Mucosa of descending colon (tissue), 3 donors: ENCODE measurements at regions not wholly inside any gene's neighbourhood (a gene's known extent, or its start where the extent isn't known, plus 50 kb on each side); places are given as distances from the start of the nearest gene placed in this dataset.
"Not testable (repeated sequence)": the region's sequence is repeated elsewhere in the genome, so short reads cannot be mapped to it uniquely, and the experiment has no call there.

Experiments used
- ATAC-seq: fragments of 200-7000 bp; cut with Tn5 transposase; one replicate; pipeline ENCODE4 v1.9.1; 2020; ENCODE audit warnings: mild to moderate bottlenecking, moderate library complexity
- DNase-seq, 3 donors: peaks; one replicate each; pipeline ENCODE4 v3.0.0-alpha.2; 2020
- H3K36me3 ChIP-seq: fragments of 200-600 bp; one replicate; pipeline ENCODE4 v1.8.0; 2021; ENCODE audit warnings: low read depth, mild to moderate bottlenecking
- H3K4me1 ChIP-seq: fragments of 200-600 bp; one replicate; pipeline ENCODE4 v1.8.0; 2021; ENCODE audit warnings: low read depth, mild to moderate bottlenecking
- H3K4me3 ChIP-seq: fragments of 200-600 bp; one replicate; pipeline ENCODE4 v1.8.0; 2021; ENCODE audit warnings: mild to moderate bottlenecking
- H3K9me3 ChIP-seq: fragments of 200-600 bp; one replicate; pipeline ENCODE4 v1.8.0; 2021; ENCODE audit warnings: mild to moderate bottlenecking
- intact Hi-C, 2 donors: fragments of 100-400 bp; cut with DNase I in 1 of 2; cut with micrococcal nuclease in 1 of 2; formaldehyde crosslinking; loops; one replicate each; pipeline versions ENCODE4 v1.11.0 to v1.11.1; 2022; cut with DNase I, micrococcal nuclease
- TF ChIP-seq, protein P1 (sequence below): fragments of 200-600 bp; IDR thresholded peaks from one replicate; pipeline ENCODE4 v1.8.0; 2022; ENCODE audit warnings: antibody characterized with exemption, mild to moderate bottlenecking
- donor health status: DM: no; HTN: no; CAD: no; lungs with moderate emphysema.
- donor health status: DM: no; HTN: no; CAD: no.
- donor health status: DM: no; HTN: yes; CAD: no.

DNA sequence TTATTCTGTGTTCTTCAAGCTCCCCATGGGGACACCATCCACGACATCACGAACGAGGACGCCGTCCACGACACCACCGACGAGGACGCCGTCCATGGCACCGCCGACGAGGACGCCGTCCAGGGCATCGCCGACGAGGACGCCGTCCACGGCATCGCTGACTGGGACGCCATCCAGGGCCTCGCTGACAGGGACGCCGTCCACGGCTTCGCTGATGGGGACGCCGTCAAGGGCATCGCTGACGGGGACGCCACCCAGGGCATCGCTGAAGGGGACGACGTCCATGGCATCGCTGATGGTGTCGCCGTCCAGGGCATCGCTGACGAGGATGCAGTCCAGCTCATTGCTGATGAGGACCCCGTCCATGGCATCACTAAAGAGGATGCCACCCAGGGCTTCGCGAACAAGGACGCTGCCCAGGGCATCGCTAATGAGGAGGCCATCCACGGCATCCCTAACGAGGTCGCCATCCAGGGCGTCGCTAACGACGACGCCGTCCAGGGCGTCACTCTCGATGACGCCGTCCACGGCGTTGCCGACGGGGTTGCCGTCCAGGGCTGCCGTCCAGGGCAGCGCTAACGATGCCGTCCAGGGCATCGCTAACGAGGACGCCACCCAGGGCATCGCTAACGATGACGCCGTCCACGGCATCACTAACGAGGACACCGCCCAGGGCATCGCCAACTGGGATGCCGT is 949.2 kb downstream of the TUBA3C start:
- ATAC-seq (no peak), DNase-seq (no peak)
- TF ChIP-seq, protein P1, sequence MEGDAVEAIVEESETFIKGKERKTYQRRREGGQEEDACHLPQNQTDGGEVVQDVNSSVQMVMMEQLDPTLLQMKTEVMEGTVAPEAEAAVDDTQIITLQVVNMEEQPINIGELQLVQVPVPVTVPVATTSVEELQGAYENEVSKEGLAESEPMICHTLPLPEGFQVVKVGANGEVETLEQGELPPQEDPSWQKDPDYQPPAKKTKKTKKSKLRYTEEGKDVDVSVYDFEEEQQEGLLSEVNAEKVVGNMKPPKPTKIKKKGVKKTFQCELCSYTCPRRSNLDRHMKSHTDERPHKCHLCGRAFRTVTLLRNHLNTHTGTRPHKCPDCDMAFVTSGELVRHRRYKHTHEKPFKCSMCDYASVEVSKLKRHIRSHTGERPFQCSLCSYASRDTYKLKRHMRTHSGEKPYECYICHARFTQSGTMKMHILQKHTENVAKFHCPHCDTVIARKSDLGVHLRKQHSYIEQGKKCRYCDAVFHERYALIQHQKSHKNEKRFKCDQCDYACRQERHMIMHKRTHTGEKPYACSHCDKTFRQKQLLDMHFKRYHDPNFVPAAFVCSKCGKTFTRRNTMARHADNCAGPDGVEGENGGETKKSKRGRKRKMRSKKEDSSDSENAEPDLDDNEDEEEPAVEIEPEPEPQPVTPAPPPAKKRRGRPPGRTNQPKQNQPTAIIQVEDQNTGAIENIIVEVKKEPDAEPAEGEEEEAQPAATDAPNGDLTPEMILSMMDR: no peak
- H3K4me1 ChIP-seq: no peaks in the 10 kb centered on the region
- intact Hi-C loops: no loop called here
- no peaks in the 10 kb centered on the region for H3K36me3 ChIP-seq
- H3K9me3 ChIP-seq: peaks cover 62% of the 10 kb centered on the region
- H3K4me3 ChIP-seq: no peak overlapping the region

DNA sequence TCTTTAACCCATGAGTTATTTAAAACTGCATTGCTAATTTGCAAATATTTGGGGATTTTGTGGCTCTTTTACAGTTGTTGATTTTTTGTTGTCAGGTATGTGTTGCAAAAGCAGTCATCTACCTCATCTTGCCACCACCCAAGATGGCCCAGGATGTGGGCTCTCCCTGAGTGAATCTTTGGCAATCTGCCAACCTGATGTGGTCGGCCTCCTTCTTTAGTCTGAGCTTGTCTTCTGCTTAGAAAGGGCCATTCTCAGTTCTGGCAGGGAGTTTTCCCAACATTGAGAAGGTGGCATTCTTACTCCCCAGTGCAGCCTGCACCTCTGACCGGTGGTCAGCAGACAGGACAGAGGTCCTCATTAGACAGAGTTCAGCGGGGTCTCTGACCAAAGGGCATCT is 957.2 kb downstream of the TUBA3C start:
- DNase-seq, ATAC-seq, H3K36me3 ChIP-seq, intact Hi-C loops, H3K4me1 ChIP-seq, H3K4me3 ChIP-seq: not testable (repeated sequence)
- peaks cover 13% of the 10 kb centered on the region for H3K9me3 ChIP-seq

DNA sequence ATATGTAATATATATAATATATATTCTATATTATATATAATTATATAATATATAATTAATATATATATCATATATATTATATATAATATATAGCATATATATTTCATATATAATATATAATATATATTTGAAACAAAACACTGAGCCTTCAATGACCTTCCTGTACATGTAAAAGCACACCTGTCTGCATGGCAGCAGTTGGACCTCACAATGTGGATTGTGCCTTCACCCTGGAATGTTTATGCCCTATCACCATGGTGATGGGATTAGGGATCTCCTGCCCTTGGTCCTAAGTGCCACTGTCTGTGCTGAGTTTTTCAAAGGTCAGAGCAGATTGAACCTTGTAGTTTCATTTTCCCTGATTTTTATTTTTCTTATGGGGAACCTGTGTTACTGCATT is 966.9 kb downstream of the TUBA3C start:
- H3K36me3 ChIP-seq, H3K4me3 ChIP-seq, DNase-seq, H3K4me1 ChIP-seq, intact Hi-C loops: not testable (repeated sequence)
- ATAC-seq: peak; percentile 37
- peaks cover 15% of the 10 kb centered on the region for H3K9me3 ChIP-seq

DNA sequence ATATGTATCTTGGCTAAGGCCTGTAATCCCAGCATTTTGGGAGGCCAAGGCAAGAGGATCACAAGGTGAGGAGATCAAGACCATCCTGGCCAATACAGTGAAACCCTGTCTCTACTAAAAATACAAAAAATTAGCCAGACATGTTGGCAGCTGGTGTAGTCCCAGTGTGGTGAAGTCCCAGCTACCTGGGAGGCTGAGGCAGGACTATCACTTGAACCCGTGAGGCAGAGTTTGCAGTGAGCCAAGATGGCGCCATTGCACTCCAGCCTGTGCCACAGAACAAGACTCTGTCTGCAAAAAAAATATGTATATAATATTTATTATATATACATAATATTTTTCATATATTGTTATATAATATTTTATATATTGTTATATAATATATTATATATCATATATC is 968.1 kb downstream of the TUBA3C start:
- H3K36me3 ChIP-seq, H3K4me1 ChIP-seq, ATAC-seq, H3K4me3 ChIP-seq, intact Hi-C loops, DNase-seq: not testable (repeated sequence)
- H3K9me3 ChIP-seq: peaks cover 18% of the 10 kb centered on the region

DNA sequence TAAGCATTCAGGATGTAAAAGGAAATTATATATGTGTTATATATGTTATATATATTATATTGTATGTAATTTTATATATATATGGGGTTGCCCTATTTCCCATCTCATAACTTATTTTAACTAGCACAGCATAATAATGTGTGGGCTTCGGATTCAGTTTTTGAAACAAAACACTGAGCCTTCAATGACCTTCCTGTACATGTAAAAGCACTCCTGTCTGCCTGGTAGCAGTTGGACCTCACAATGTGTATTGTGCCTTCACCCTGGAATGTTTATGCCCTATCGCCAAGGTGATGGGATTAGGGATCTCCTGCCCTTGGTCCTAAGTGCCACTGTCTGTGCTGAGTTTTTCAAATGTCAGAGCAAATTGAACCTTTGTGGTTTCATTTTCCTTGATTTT is 968.8 kb downstream of the TUBA3C start:
- H3K4me3 ChIP-seq: no peak overlapping the region
- peaks cover 20% of the 10 kb centered on the region for H3K9me3 ChIP-seq
- TF ChIP-seq, protein P1: no peak
- H3K4me1 ChIP-seq: no peaks in the 10 kb centered on the region
- intact Hi-C loops: no loop called here
- no peaks in the 10 kb centered on the region for H3K36me3 ChIP-seq
- DNase-seq: peak in 1 of 3 donors; percentile 31
- ATAC-seq: peak; percentile 74

DNA sequence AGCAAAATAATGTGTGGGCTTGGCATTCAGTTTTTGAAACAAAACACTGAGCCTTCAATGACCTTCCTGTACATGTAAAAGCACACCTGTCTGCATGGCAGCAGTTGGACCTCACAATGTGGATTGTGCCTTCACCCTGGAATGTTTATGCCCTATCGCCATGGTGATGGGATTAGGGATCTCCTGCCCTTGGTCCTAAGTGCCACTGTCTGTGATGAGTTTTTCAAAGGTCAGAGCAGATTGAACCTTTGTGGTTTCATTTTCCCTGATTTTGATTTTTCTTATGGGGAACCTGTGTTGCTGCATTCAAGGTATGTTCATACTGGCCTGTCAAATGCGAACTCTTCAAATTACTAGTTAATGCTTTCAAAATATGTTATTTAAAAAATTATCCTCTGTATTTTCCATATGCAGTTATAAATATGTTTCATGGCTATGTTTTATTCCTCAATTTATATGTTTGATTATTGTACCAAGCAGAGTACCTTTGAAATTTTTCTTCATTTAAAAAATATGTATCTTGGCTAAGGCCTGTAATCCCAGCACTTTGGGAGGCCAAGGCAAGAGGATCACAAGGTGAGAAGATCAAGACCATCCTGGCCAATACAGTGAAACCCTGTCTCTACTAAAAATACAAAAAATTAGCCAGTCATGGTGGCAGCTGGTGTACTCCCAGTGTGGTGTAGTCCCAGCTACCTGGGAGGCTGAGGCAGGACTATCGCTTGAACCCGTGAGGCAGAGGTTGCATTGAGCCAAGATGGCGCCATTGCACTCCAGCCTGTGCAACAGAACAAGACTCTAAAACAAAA is 969.7 kb downstream of the TUBA3C start:
- peaks cover 19% of the 10 kb centered on the region for H3K9me3 ChIP-seq
- H3K36me3 ChIP-seq, H3K4me1 ChIP-seq, intact Hi-C loops, H3K4me3 ChIP-seq: not testable (repeated sequence)
- ATAC-seq (peak; percentile 68), DNase-seq (peak in 2 of 3 donors; percentile 24 to 71)

DNA sequence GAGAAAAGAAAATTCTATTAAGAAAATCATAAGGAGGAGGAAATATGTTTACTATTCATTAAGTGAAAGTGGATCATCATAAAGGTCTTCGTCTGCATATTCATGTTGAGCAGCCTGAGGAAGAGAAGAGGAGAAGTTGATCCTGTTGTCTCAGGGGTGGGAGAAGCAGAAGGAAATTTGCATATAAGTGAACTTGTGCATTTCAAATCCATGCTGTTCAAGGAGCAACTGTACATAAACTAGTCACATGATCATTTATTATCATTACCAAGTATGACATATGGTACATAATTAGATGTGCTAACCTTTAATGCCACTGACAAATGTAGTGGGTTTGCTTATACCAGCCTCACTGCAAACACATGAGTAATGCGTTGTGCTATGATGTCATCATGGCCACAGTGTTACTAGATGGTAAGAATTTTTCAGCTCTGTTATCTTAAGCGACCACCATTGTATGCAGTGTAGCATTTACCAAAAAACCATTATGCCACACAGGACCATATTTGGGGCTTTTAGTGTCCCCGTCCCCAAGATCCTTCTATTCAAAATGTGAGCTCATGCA is 976.9 kb downstream of the TUBA3C start:
- intact Hi-C loops, DNase-seq, H3K36me3 ChIP-seq, H3K4me1 ChIP-seq, H3K4me3 ChIP-seq: not testable (repeated sequence)
- peaks cover 37% of the 10 kb centered on the region for H3K9me3 ChIP-seq
- ATAC-seq: peak; percentile 17

DNA sequence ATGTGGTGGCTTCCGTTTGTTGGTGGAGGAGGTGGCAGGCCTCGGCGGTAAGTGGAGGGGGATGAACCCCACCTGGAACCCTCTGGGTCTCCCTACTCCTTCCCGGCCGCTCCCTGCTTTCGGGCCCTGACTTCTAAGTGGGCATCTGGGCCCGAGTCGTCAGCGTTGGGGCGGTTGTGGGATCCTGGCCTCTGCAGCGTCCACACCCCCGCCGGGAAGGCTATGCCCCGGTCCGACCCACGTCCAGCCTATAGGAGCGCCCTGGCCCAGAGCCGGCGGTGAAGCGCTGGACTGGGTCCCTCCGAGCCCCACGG is 986.3 kb downstream of the TUBA3C start:
- H3K4me1 ChIP-seq, intact Hi-C loops, H3K36me3 ChIP-seq, H3K4me3 ChIP-seq: not testable (repeated sequence)
- ATAC-seq (peak; percentile 9), DNase-seq (peak in 1 of 3 donors; percentile 50)
- peaks cover 38% of the 10 kb centered on the region for H3K9me3 ChIP-seq

DNA sequence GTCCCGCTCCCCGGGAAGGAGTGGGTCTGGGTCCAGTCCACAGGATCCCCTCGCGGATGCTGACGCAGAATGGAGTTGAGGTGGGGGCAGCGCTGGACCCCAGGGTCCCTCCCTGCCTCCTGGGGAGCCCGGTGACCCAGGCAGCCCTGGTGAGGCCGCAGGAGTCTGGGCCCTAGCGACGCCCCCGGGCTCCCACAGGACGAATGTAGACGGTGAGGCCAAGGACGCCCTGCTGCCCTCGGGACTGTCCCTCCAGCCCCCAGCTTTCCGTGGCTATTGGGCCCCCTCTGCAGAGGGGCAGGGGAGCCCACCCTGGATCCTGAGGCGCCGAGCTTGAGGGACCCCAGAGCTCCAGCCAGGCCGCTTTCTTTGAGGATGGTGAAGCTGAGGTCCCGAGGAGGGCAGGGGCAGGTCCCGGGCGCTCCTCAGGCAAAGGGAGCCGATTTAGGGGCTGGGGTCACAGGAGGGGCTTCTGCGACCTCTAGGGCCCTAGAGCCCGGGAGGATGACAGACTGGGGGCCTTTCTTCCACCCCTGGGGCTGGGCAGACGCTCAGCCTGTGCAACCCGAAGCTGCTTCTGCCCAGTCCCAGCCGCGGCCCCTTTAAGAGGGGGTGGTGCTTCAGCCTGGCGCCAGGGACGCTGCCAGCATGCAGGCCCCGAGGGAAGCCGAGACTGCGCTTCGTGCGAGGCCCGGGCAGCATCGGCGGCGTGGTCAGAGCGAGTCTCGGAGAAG is 986.8 kb downstream of the TUBA3C start:
- H3K4me1 ChIP-seq, DNase-seq, H3K36me3 ChIP-seq, H3K4me3 ChIP-seq, intact Hi-C loops: not testable (repeated sequence)
- H3K9me3 ChIP-seq: peaks cover 38% of the 10 kb centered on the region
- ATAC-seq: peak; percentile 9

DNA sequence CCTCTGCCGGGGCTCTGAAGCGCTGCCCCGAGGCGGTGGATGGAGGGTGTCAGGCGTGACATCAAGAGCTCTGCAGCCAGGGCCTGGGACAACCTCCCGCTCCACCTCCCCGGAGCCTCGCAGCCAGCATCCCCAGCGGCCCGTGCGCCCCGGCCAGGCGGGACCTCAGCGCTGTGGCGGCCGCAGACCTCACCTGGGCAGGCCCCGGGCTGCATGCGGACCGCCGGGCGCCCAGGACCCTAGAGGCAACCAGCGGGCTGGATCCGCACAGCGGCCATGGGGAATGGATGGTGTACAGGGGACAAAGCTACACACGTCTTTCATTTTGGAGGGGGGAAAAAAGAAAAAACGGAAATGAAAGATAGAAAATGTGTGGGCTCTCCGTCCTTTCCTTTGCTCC is 987.5 kb downstream of the TUBA3C start:
- H3K9me3 ChIP-seq: peaks cover 41% of the 10 kb centered on the region
- peak in 1 of 3 donors; percentile 45 for DNase-seq
- H3K4me1 ChIP-seq, intact Hi-C loops, H3K36me3 ChIP-seq, H3K4me3 ChIP-seq, ATAC-seq: not testable (repeated sequence)
